ENCODE measurements at regions not wholly inside any gene's neighbourhood (a gene's known extent, or its start where the extent isn't known, plus 50 kb on each side); places are given as distances from the start of the nearest gene placed in this dataset.

DNA sequence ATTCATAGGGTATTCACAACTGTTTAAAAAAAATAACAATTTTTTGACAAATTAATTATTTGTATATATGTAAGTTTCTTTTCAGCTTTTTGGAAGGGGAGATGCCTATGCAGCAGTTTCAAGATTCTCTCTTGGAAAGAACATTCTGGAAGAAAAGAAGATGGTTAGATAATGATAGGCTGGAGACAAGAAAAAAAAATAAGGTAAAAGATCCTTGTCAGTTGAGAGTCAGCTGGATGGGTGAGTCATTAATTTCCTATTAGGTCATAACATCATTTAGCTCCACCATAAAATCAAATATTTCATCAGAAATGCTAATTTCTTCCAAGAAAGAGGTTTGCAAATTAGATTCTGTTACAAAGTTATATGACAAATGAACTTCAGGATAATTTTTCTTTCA is 880.4 kb downstream of the EPHA7 start:
- peak; percentile 4 for DNase-seq (ENCODE audit: low read depth)
- TF ChIP-seq, protein P1, sequence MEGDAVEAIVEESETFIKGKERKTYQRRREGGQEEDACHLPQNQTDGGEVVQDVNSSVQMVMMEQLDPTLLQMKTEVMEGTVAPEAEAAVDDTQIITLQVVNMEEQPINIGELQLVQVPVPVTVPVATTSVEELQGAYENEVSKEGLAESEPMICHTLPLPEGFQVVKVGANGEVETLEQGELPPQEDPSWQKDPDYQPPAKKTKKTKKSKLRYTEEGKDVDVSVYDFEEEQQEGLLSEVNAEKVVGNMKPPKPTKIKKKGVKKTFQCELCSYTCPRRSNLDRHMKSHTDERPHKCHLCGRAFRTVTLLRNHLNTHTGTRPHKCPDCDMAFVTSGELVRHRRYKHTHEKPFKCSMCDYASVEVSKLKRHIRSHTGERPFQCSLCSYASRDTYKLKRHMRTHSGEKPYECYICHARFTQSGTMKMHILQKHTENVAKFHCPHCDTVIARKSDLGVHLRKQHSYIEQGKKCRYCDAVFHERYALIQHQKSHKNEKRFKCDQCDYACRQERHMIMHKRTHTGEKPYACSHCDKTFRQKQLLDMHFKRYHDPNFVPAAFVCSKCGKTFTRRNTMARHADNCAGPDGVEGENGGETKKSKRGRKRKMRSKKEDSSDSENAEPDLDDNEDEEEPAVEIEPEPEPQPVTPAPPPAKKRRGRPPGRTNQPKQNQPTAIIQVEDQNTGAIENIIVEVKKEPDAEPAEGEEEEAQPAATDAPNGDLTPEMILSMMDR (conservative IDR thresholded peaks at IDR 0.05; ENCODE audit: low read depth, low read length) = no peak
- no peak overlapping the region for H3K4me3 ChIP-seq (ENCODE audit: low read depth, low read length)

DNA sequence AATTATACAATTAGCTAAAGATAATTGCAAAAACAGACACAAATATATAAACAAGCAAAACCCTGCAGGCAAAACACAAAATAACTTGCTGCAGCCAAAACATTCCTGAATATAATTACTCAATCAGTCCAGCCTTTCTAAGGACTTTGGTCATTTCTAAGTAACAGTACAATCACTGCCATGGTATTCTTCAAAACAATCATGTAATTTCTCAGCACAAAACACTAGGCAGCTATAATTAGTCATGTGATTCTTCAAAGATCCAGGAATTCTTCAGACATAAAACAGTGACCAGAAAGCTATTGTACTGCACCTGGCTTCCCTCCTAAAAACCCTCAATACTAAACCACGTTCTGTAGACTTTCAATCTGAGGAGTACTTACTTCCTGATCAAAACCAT is 881.1 kb downstream of the EPHA7 start:
- peak; percentile 1 for DNase-seq (ENCODE audit: low read depth)
- H3K4me3 ChIP-seq (ENCODE audit: low read depth, low read length) = no peak overlapping the region
- TF ChIP-seq, protein P1 (conservative IDR thresholded peaks at IDR 0.05; ENCODE audit: low read depth, low read length) = no peak

DNA sequence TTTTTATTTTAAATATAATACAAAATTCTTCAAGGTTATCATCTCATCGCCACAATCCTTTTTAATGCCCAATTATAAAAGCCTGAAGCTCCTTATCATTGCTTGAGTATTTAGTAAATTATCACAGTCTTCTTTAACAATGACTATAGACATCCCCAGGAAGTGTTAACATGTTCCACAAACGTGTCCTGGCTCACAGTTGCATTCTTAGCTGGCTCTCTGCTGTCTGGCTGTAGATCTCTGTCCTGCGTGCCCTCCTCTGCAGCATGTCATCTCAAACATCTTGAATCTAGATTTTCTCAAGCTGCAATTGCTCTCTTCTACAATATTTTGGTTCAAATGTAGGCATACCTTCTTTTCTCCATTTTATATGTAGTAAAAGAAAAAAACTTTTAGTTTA is 885.2 kb downstream of the EPHA7 start:
- TF ChIP-seq, protein P1 (conservative IDR thresholded peaks at IDR 0.05; ENCODE audit: low read depth, low read length) = no peak
- DNase-seq (ENCODE audit: low read depth) = no peak
- H3K4me3 ChIP-seq (ENCODE audit: low read depth, low read length) = no peak overlapping the region

DNA sequence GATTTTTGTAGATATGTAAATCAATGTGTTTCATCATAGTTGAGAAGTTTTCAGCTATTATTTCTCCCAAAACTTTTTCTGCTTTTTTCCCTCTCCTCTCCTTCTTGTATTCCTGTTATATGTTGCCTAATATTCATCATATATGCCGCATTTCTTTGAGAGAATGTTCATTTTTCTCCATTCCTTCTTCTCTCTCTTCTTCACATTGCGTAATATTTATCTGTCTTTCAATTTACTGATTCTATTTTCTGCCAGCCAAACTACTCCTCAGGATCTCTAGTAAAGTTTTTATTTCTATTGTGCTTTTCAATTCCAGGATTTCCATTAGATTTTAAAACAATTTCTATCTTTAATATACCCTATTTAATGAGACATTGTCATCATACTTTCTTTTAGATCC is 896.8 kb downstream of the EPHA7 start:
- TF ChIP-seq, protein P1 (conservative IDR thresholded peaks at IDR 0.05; ENCODE audit: low read depth, low read length) = no peak
- DNase-seq (ENCODE audit: low read depth) = no peak
- no peak overlapping the region for H3K4me3 ChIP-seq (ENCODE audit: low read depth, low read length)

DNA sequence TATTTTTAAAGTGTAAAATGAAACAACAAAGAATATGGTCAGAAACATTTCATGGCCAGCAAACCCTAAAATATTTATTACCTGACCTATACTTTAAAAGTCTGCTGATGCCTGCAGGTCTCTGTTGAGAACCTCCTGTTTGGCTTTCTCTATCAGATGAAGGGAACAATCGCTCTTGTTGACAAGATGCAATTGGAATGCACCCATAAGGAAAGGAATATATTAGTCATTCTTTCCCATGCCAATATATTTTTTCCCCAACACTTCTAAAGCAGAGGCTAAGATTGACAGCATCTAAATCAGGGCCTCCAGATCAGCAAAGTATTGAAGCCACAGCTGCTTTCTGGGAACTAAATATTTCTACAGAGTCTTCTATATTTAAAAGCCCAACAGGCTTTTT is 897.8 kb downstream of the EPHA7 start:
- no peak overlapping the region for H3K4me3 ChIP-seq (ENCODE audit: low read depth, low read length)
- TF ChIP-seq, protein P1 (conservative IDR thresholded peaks at IDR 0.05; ENCODE audit: low read depth, low read length) = no peak
- no peak for DNase-seq (ENCODE audit: low read depth)

DNA sequence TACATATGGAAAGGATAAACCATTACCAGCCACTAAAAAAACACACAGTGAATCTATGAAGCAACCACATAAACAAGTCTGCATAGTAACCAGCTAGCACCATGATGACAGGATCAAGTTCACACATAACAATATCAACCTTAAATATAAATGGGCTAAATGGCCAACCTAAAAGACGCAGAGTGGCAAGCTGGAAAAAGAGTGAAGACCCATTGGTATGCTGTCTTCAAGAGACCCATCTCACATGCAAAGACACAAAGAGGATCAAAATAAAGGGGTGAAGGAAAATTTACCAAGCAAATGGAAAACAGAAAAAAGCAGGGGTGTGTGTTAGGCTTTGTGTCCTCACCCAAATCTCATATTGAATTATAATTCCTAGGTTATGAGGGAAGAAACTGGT is 909.2 kb downstream of the EPHA7 start:
- DNase-seq (ENCODE audit: low read depth) = no peak
- H3K4me3 ChIP-seq (ENCODE audit: low read depth, low read length) = no peak overlapping the region
- TF ChIP-seq, protein P1 (conservative IDR thresholded peaks at IDR 0.05; ENCODE audit: low read depth, low read length) = no peak

DNA sequence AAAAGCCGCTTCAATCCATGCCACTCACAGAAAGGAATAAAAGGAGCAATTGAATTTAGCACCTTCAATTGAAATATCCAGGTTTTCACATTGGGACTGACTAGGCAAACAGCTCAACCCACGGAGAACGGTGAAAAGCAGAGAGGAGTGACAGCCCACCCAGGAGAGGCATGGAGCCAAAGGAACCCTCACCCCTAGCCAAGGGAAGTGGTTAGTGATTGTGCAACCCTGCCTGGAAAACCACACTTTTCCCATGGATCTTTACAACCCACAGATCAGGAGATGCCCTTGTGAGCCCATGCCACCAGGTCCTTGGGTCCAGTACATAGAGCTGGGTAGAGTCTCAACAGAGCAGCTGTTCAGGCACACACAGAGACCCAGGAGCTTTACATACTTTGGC is 911.8 kb downstream of the EPHA7 start:
- DNase-seq (ENCODE audit: low read depth) = no peak
- H3K4me3 ChIP-seq (ENCODE audit: low read depth, low read length) = no peak overlapping the region
- TF ChIP-seq, protein P1 (conservative IDR thresholded peaks at IDR 0.05; ENCODE audit: low read depth, low read length) = no peak
